Breast epithelium (tissue), 4 donors: ENCODE measurements at regions not wholly inside any gene's neighbourhood (a gene's known extent, or its start where the extent isn't known, plus 50 kb on each side); places are given as distances from the start of the nearest gene placed in this dataset.
"Not testable (repeated sequence)": the region's sequence is repeated elsewhere in the genome, so short reads cannot be mapped to it uniquely, and the experiment has no call there.

Experiments used
- DNase-seq, 2 donors: peaks; one replicate each; pipeline ENCODE4 v3.0.0-alpha.2; 2019; ENCODE audit warnings: low spot score in 2 of 2
- H3K27ac ChIP-seq, 2 donors: fragments of 200-600 bp; sonication (generic) in 1 of 2; one replicate each; pipeline ENCODE4 v1.5.1; 2016 to 2019; ENCODE audit warnings: mild to moderate bottlenecking in 1 of 2
- H3K27me3 ChIP-seq, 2 donors: fragments of 200-600 bp; sonication (generic) in 1 of 2; one replicate each; pipeline versions ENCODE4 v1.5.1 to v1.6.0; 2017 to 2019; ENCODE audit warnings: control low read depth in 1 of 2, mild to moderate bottlenecking in 1 of 2
- H3K36me3 ChIP-seq: fragments of 200-600 bp; one replicate; pipeline ENCODE4 v1.5.1; 2019
- H3K4me1 ChIP-seq, 2 donors: fragments of 200-600 bp; sonication (generic); one replicate each; pipeline ENCODE4 v1.5.1; 2016 to 2019; ENCODE audit warnings: control low read depth in 1 of 2
- H3K4me3 ChIP-seq, 3 donors: fragments of 200-600 bp; sonication (generic); 1 replicate in 2 of 3; 2 replicates in 1 of 3; pipeline ENCODE4 v1.5.1; 2016 to 2019; ENCODE audit warnings: mild to moderate bottlenecking in 3 of 3, moderate library complexity in 2 of 3
- H3K9me3 ChIP-seq, 2 donors: fragments of 200-600 bp; sonication (generic) in 1 of 2; one replicate each; pipeline ENCODE4 v1.5.1; 2016 to 2019; ENCODE audit warnings: control low read depth in 1 of 2
- CTCF ChIP-seq, 3 donors: fragments of 450-650 bp; IDR thresholded peaks; one replicate each; pipeline ENCODE4 v1.5.1; 2016 to 2017; ENCODE audit warnings: antibody characterized with exemption in 3 of 3, mild to moderate bottlenecking in 3 of 3, moderate library complexity in 3 of 3
- POLR2A ChIP-seq: fragments of 450-650 bp; IDR thresholded peaks from one replicate; pipeline ENCODE4 v1.6.1; 2016; ENCODE audit warnings: antibody characterized with exemption, mild to moderate bottlenecking, moderate library complexity
- POLR2AphosphoS5 ChIP-seq, 3 donors: sonication (generic); formaldehyde crosslinking; IDR thresholded peaks; one replicate each; pipeline ENCODE4 v1.6.1; 2017; ENCODE audit warnings: antibody characterized with exemption in 3 of 3
- intact Hi-C: fragments of 100-400 bp; cut with DNase I; formaldehyde crosslinking; loops from one replicate; pipeline ENCODE4 v1.15.1; 2023; ENCODE audit warnings: low total_unique reads

GRCh38 chr1:115505148-115505571 is 136.6 kb upstream of the VANGL1 start:
- H3K27ac ChIP-seq = no peak overlapping the region
- no peaks in the 10 kb centered on the region for H3K36me3 ChIP-seq
- H3K27me3 ChIP-seq = no peaks in the 10 kb centered on the region
- intact Hi-C loops = no loop called here
- TF ChIP-seq CTCF (IDR thresholded peaks at IDR 0.05) (no peak), POLR2A (no peak), POLR2AphosphoS5 (IDR thresholded peaks at IDR 0.05) (no peak)
- H3K4me3 ChIP-seq = no peak overlapping the region
- H3K4me1 ChIP-seq = no peaks in the 10 kb centered on the region
- no peaks in the 10 kb centered on the region for H3K9me3 ChIP-seq
- no peak for DNase-seq

GRCh38 chr1:115502183-115502582 is 139.6 kb upstream of the VANGL1 start:
- DNase-seq, intact Hi-C loops: not testable (repeated sequence)

GRCh38 chr1:115501476-115501875 is 140.3 kb upstream of the VANGL1 start:
- no peak for DNase-seq
- Histone ChIP-seq H3K4me1 (no peaks in the 10 kb centered on the region), H3K27ac (no peak overlapping the region), H3K36me3 (no peaks in the 10 kb centered on the region), H3K27me3 (no peaks in the 10 kb centered on the region), H3K9me3 (no peaks in the 10 kb centered on the region), H3K4me3 (no peak overlapping the region)
- intact Hi-C loops = no loop called here
- no peak for TF ChIP-seq CTCF (IDR thresholded peaks at IDR 0.05)

More at GRCh38 chr1:115502183-115502582, 139.6 kb upstream of the VANGL1 start:
- not testable (repeated sequence) for H3K27ac ChIP-seq, H3K36me3 ChIP-seq, H3K4me1 ChIP-seq, H3K27me3 ChIP-seq, H3K9me3 ChIP-seq, H3K4me3 ChIP-seq

- DNase-seq = no peak
- no peaks in the 10 kb centered on the region for H3K4me1 ChIP-seq
- H3K36me3 ChIP-seq = no peaks in the 10 kb centered on the region
- no peaks in the 10 kb centered on the region for H3K9me3 ChIP-seq
- no peak for TF ChIP-seq POLR2AphosphoS5 (IDR thresholded peaks at IDR 0.05)
- no peak for TF ChIP-seq CTCF (IDR thresholded peaks at IDR 0.05)
- TF ChIP-seq POLR2A = no peak
- intact Hi-C loops = no loop called here
- no peaks in the 10 kb centered on the region for H3K27me3 ChIP-seq
- H3K4me3 ChIP-seq = no peak overlapping the region
- H3K27ac ChIP-seq = no peak overlapping the region
Observed at GRCh38 chr1:115499253-115499652, 142.5 kb upstream of the VANGL1 start.

GRCh38 chr1:115496904-115497527 is 144.8 kb upstream of the VANGL1 start:
- no peaks in the 10 kb centered on the region for H3K9me3 ChIP-seq
- H3K27ac ChIP-seq = no peak overlapping the region
- H3K27me3 ChIP-seq = no peaks in the 10 kb centered on the region
- no peaks in the 10 kb centered on the region for H3K4me1 ChIP-seq
- no peak for TF ChIP-seq POLR2AphosphoS5 (IDR thresholded peaks at IDR 0.05)
- no peak for TF ChIP-seq CTCF (IDR thresholded peaks at IDR 0.05)
- no peak for TF ChIP-seq POLR2A
- H3K4me3 ChIP-seq = no peak overlapping the region
- no peak for DNase-seq
- intact Hi-C loops = no loop called here
- no peaks in the 10 kb centered on the region for H3K36me3 ChIP-seq

- Histone ChIP-seq H3K27ac (no peak overlapping the region), H3K36me3 (no peaks in the 10 kb centered on the region), H3K4me3 (no peak overlapping the region), H3K9me3 (no peaks in the 10 kb centered on the region), H3K27me3 (no peaks in the 10 kb centered on the region), H3K4me1 (no peaks in the 10 kb centered on the region)
- intact Hi-C loops = no loop called here
- TF ChIP-seq POLR2AphosphoS5 (IDR thresholded peaks at IDR 0.05) (no peak), POLR2A (no peak), CTCF (IDR thresholded peaks at IDR 0.05) (no peak)
- no peak for DNase-seq
Observed at GRCh38 chr1:115495625-115496024, 146.1 kb upstream of the VANGL1 start.
